ENCODE measurements at regions not wholly inside any gene's neighbourhood (a gene's known extent, or its start where the extent isn't known, plus 50 kb on each side); places are given as distances from the start of the nearest gene placed in this dataset.

DNA sequence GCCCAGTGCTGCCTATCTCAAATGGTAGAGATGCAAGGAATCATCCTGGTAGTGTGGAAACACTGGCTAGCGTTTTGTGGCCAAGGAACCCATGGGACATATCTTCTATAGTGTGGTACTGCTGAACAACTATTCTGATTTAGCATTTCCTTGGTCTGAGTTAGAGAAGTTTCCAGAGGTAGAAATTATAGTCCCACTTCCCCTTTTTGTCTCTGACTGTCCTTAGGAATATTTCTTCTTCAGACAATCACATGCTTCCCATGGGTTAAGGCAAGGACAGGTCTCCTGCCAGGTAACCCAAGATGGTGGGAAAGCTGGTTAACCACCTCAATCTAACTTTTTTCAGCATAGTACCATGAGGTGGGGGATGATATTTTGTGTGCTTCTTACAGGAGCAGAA lies 729.5 kb upstream of the LRRTM4 start:
- TF ChIP-seq, protein P1, sequence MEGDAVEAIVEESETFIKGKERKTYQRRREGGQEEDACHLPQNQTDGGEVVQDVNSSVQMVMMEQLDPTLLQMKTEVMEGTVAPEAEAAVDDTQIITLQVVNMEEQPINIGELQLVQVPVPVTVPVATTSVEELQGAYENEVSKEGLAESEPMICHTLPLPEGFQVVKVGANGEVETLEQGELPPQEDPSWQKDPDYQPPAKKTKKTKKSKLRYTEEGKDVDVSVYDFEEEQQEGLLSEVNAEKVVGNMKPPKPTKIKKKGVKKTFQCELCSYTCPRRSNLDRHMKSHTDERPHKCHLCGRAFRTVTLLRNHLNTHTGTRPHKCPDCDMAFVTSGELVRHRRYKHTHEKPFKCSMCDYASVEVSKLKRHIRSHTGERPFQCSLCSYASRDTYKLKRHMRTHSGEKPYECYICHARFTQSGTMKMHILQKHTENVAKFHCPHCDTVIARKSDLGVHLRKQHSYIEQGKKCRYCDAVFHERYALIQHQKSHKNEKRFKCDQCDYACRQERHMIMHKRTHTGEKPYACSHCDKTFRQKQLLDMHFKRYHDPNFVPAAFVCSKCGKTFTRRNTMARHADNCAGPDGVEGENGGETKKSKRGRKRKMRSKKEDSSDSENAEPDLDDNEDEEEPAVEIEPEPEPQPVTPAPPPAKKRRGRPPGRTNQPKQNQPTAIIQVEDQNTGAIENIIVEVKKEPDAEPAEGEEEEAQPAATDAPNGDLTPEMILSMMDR (IDR thresholded peaks at IDR 0.05): no peak
- no peak for TF ChIP-seq POLR2A (IDR thresholded peaks at IDR 0.05)
